A549 (cell line): ENCODE measurements at regions not wholly inside any gene's neighbourhood (a gene's known extent, or its start where the extent isn't known, plus 50 kb on each side); places are given as distances from the start of the nearest gene placed in this dataset.

Experiments used
- ATAC-seq, 2 experiments: fragments of 200-7000 bp in 1 of 2; fragments of >200 bp in 1 of 2; cut with Nextera tagmentation in 1 of 2; cut with Tn5 transposase in 1 of 2; 3 replicates each; pipeline versions ENCODE4 v1.8.0 to v1.9.1; 2018 to 2020; ENCODE audit warnings: mild to moderate bottlenecking in 1 of 2, moderate library complexity in 1 of 2
- CTCF ChIA-PET: fragments of 300-600 bp; sonication (Branson Sonifier 250); formaldehyde crosslinking; extraction: SDS; loops from one replicate; lab custom pipeline; 2021; ENCODE audit warnings: antibody characterized with exemption, inconsistent platforms; lab: Yijun Ruan, JAX
- POLR2A ChIA-PET: fragments of 350-600 bp; formaldehyde crosslinking; extraction: SDS; loops from one replicate; lab custom pipeline; 2021; ENCODE audit warnings: antibody characterized with exemption, inconsistent platforms; lab: Yijun Ruan, JAX
- DNase-seq, 2 experiments: peaks; one replicate each; pipeline versions ENCODE4 v3.0.0 to v3.0.0-alpha.2; 2011 to 2016; ENCODE audit warnings: low read depth in 1 of 2, low spot score in 1 of 2
- FAIRE-seq: peaks from 2 replicates; lab custom pipeline; 2011; peaks lifted over from hg19 to GRCh38; lab: Jason Lieb, UNC
- H3K27ac ChIP-seq, 2 experiments: fragments of >200 bp; sonication (Bioruptor Twin); formaldehyde crosslinking; 3 replicates each; pipeline ENCODE4 v1.5.1; 2016 to 2017
- H3K4me1 ChIP-seq: fragments of >200 bp; sonication (Bioruptor Twin); formaldehyde crosslinking; 3 replicates; pipeline ENCODE4 v1.6.1; 2016
- H3K4me2 ChIP-seq: fragments of >200 bp; sonication (Bioruptor Twin); formaldehyde crosslinking; 3 replicates; pipeline ENCODE4 v1.6.1; 2016
- H3K4me3 ChIP-seq: fragments of >200 bp; sonication (Bioruptor Twin); formaldehyde crosslinking; 3 replicates; pipeline ENCODE4 v1.5.1; 2016
- H3K9me3 ChIP-seq: fragments of >200 bp; sonication (Bioruptor Twin); formaldehyde crosslinking; 3 replicates; pipeline ENCODE4 v1.6.1; 2016
- BCL3 ChIP-seq: fragments of >200 bp; sonication (Bioruptor Twin); formaldehyde crosslinking; IDR thresholded peaks from 3 replicates; pipeline ENCODE4 v1.6.1; 2016
- CBX8 ChIP-seq: fragments of 200-600 bp; sonication (generic); IDR thresholded peaks from 2 replicates; pipeline ENCODE4 v1.6.1; 2016
- EHF ChIP-seq: fragments of 250-450 bp; sonication (Bioruptor Pico); IDR thresholded peaks from 2 replicates; pipeline ENCODE4 v1.5.0; 2020; ENCODE audit warnings: mild to moderate bottlenecking
- FOXS1 ChIP-seq: fragments of 250-450 bp; sonication (Bioruptor Pico); IDR thresholded peaks from 2 replicates; pipeline ENCODE4 v1.5.0; 2020; ENCODE audit warnings: mild to moderate bottlenecking, moderate library complexity
- GATA3 ChIP-seq: IDR thresholded peaks from 2 replicates; pipeline ENCODE4 v1.6.1; 2012; ENCODE audit warnings: borderline replicate concordance
- HOXB13 ChIP-seq: fragments of 250-450 bp; sonication (Bioruptor Pico); IDR thresholded peaks from 2 replicates; pipeline ENCODE4 v1.5.0; 2020; ENCODE audit warnings: low read depth, mild to moderate bottlenecking, moderate library complexity
- HOXB5 ChIP-seq: fragments of 250-450 bp; sonication (Bioruptor Pico); IDR thresholded peaks from 2 replicates; pipeline ENCODE4 v1.5.0; 2020; ENCODE audit warnings: mild to moderate bottlenecking, moderate library complexity
- KDM1A ChIP-seq: fragments of 200-600 bp; sonication (generic); IDR thresholded peaks from 2 replicates; pipeline ENCODE4 v1.6.1; 2016; ENCODE audit warnings: low read depth, mild to moderate bottlenecking
- KDM5A ChIP-seq: fragments of 200-600 bp; sonication (generic); IDR thresholded peaks from 2 replicates; pipeline ENCODE4 v1.6.1; 2016; ENCODE audit warnings: antibody characterized with exemption, mild to moderate bottlenecking
- MAX ChIP-seq: IDR thresholded peaks from 2 replicates; pipeline ENCODE4 v1.6.1; 2012
- MYC ChIP-seq: IDR thresholded peaks from 2 replicates; pipeline ENCODE4 v1.6.1; 2012; ENCODE audit warnings: mild to moderate bottlenecking, inconsistent platforms, low read length, improper control_type of control experiment, borderline replicate concordance
- NPAS2 ChIP-seq: fragments of 250-450 bp; sonication (Bioruptor Pico); IDR thresholded peaks from 2 replicates; pipeline ENCODE4 v1.8.0; 2022; ENCODE audit warnings: mild to moderate bottlenecking, moderate library complexity, borderline replicate concordance
- PBX3 ChIP-seq: IDR thresholded peaks from 2 replicates; pipeline ENCODE4 v1.6.1; 2012
- PHF8 ChIP-seq: fragments of 200-600 bp; sonication (generic); IDR thresholded peaks from 2 replicates; pipeline ENCODE4 v1.6.1; 2016; ENCODE audit warnings: low read depth, mild to moderate bottlenecking, antibody characterized with exemption, moderate library complexity, borderline replicate concordance
- POLR2A ChIP-seq: IDR thresholded peaks from 2 replicates; pipeline ENCODE4 v1.6.1; 2012; ENCODE audit warnings: mild to moderate bottlenecking, low read length
- REST ChIP-seq: fragments of 200-600 bp; sonication (generic); IDR thresholded peaks from 2 replicates; pipeline ENCODE4 v1.6.1; 2016; ENCODE audit warnings: antibody characterized with exemption, mild to moderate bottlenecking, moderate library complexity
- RFX5 ChIP-seq: fragments of 450-650 bp; IDR thresholded peaks from 2 replicates; pipeline ENCODE4 v1.7.1; 2014; ENCODE audit warnings: antibody characterized with exemption, mild to moderate bottlenecking, moderate library complexity
- RNF2 ChIP-seq: fragments of 200-600 bp; sonication (generic); IDR thresholded peaks from 2 replicates; pipeline ENCODE4 v1.6.1; 2016; ENCODE audit warnings: low read depth, mild to moderate bottlenecking, antibody characterized with exemption, moderate library complexity, borderline replicate concordance
- TFCP2L1 ChIP-seq: fragments of 250-450 bp; sonication (Bioruptor Pico); IDR thresholded peaks from 2 replicates; pipeline ENCODE4 v1.5.0; 2021; ENCODE audit warnings: mild to moderate bottlenecking
- USF2 ChIP-seq: fragments of 450-650 bp; IDR thresholded peaks from 2 replicates; pipeline ENCODE4 v1.6.1; 2014; ENCODE audit warnings: antibody characterized with exemption
- ZC3H11A ChIP-seq: fragments of 450-650 bp; IDR thresholded peaks from 2 replicates; pipeline ENCODE4 v1.6.1; 2014; ENCODE audit warnings: antibody characterized with exemption, mild to moderate bottlenecking
- ZNF302 ChIP-seq: fragments of 250-450 bp; sonication (Bioruptor Pico); IDR thresholded peaks from 2 replicates; pipeline ENCODE4 v1.9.0; 2021; ENCODE audit warnings: inconsistent platforms, mild to moderate bottlenecking, moderate library complexity
- ZSCAN20 ChIP-seq: fragments of 250-450 bp; sonication (Bioruptor Pico); IDR thresholded peaks from 2 replicates; pipeline ENCODE4 v1.8.0; 2022; ENCODE audit warnings: mild to moderate bottlenecking, moderate library complexity
- whole genome bisulfite sequencing: methylation state at CpG from one replicate; pipeline ENCODE4 v1.1.6; 2017; ENCODE audit errors: missing lambda C conversion rate; 5-methylcytosine and 5-hydroxymethylcytosine counted together

- Histone ChIP-seq H3K4me3 (no peak overlapping the region), H3K4me2 (no peak overlapping the region), H3K27ac (no peak overlapping the region), H3K4me1 (no peaks in the 10 kb centered on the region), H3K9me3 (no peaks in the 10 kb centered on the region)
- ChIA-PET POLR2A (no interaction called here), CTCF (no interaction called here)
- FAIRE-seq (no peak), DNase-seq (no peak), ATAC-seq (no peak)
- TF ChIP-seq KDM5A (no peak), ZSCAN20 (CRISPR knock-in tag) (no peak), GATA3 (no peak), RFX5 (no peak)
- WGBS = 10% methylated on average over 7 of the region's 17 CpGs
Observed at GRCh38 chr4:58149404-58150085, 1039.4 kb upstream of the IGFBP7 start.

- POLR2A ChIA-PET = no interaction called here
- ATAC-seq = no peak
- 0% methylated on average over 1 of the region's 1 CpG for WGBS
- Histone ChIP-seq H3K4me1 (no peaks in the 10 kb centered on the region), H3K9me3 (no peaks in the 10 kb centered on the region), H3K4me2 (no peak overlapping the region), H3K27ac (no peak overlapping the region), H3K4me3 (no peak overlapping the region)
- TF ChIP-seq MYC (no peak), ZC3H11A (no peak), FOXS1 (CRISPR knock-in tag) (no peak)
- FAIRE-seq = no peak
- no peak for DNase-seq
- CTCF ChIA-PET = no interaction called here
Observed at GRCh38 chr4:58144721-58145120, 1034.5 kb upstream of the IGFBP7 start.

- no peak overlapping the region for H3K4me3 ChIP-seq
- 33% methylated on average over 3 of the region's 3 CpGs for WGBS
- TF ChIP-seq TFCP2L1 (CRISPR knock-in tag) (no peak), HOXB5 (CRISPR knock-in tag) (no peak), USF2 (no peak), CBX8 (no peak), MAX (no peak), BCL3 (no peak), NPAS2 (no peak), POLR2A (no peak), ZNF302 (no peak), PBX3 (no peak), HOXB13 (CRISPR knock-in tag) (no peak), KDM1A (no peak), EHF (CRISPR knock-in tag) (no peak), RNF2 (no peak), FOXS1 (CRISPR knock-in tag) (no peak), REST (no peak), PHF8 (no peak)
- DNase-seq (no peak), FAIRE-seq (no peak), ATAC-seq (no peak)
- POLR2A ChIA-PET = no interaction called here
- no peak overlapping the region for H3K4me2 ChIP-seq
- CTCF ChIA-PET = no interaction called here
- no peak overlapping the region for H3K27ac ChIP-seq
- H3K9me3 ChIP-seq = no peaks in the 10 kb centered on the region
- H3K4me1 ChIP-seq = no peaks in the 10 kb centered on the region
Observed at GRCh38 chr4:58138786-58139668, 1028.8 kb upstream of the IGFBP7 start.
